MM.1S (cell line): ENCODE measurements at regions not wholly inside any gene's neighbourhood (a gene's known extent, or its start where the extent isn't known, plus 50 kb on each side); places are given as distances from the start of the nearest gene placed in this dataset.

Experiments
- DNase-seq: peaks from one replicate; pipeline ENCODE4 v3.0.0-alpha.2; 2015
- H2AFZ ChIP-seq: fragments of 300-600 bp; sonication (generic); 2 replicates; pipeline ENCODE4 v1.6.0; 2016; ENCODE audit warnings: antibody characterized with exemption, low read length
- H3F3A ChIP-seq: fragments of 300-600 bp; sonication (generic); 2 replicates; pipeline ENCODE4 v1.6.1; 2016; ENCODE audit warnings: mild to moderate bottlenecking, antibody characterized with exemption, low read length, moderate library complexity, mixed read lengths; ENCODE audit not compliant: insufficient read depth
- H3K27ac ChIP-seq: fragments of 300-600 bp; sonication (generic); 2 replicates; pipeline ENCODE4 v1.5.1; 2016; ENCODE audit warnings: mild to moderate bottlenecking, low read length
- H3K27me3 ChIP-seq: fragments of 300-600 bp; sonication (generic); replicated peaks from 2 replicates; pipeline ENCODE4 v1.6.0; 2016; ENCODE audit warnings: low read length; ENCODE audit not compliant: insufficient read depth
- H3K36me3 ChIP-seq: fragments of 300-600 bp; sonication (generic); replicated peaks from 2 replicates; pipeline ENCODE4 v1.6.1; 2016; ENCODE audit warnings: mild to moderate bottlenecking, low read length, mixed read lengths; ENCODE audit not compliant: insufficient read depth
- H3K4me1 ChIP-seq: fragments of 300-600 bp; sonication (generic); 2 replicates; pipeline ENCODE4 v1.6.1; 2016; ENCODE audit warnings: low read length, mixed read lengths
- H3K4me2 ChIP-seq: fragments of 300-600 bp; sonication (generic); 2 replicates; pipeline ENCODE4 v1.6.0; 2016; ENCODE audit warnings: low read depth, low read length
- H3K4me3 ChIP-seq: fragments of 300-600 bp; sonication (generic); 2 replicates; pipeline ENCODE4 v1.5.1; 2016; ENCODE audit warnings: low read length, mixed read lengths
- H3K79me2 ChIP-seq: fragments of 300-600 bp; sonication (generic); 2 replicates; pipeline ENCODE4 v1.6.1; 2016; ENCODE audit warnings: mixed run types, low read length, mixed read lengths
- H3K9ac ChIP-seq: fragments of 300-600 bp; sonication (generic); 2 replicates; pipeline ENCODE4 v1.6.1; 2016; ENCODE audit warnings: low read length, mixed read lengths
- H3K9me2 ChIP-seq: fragments of 300-600 bp; sonication (generic); replicated peaks from 2 replicates; pipeline ENCODE4 v1.6.1; 2016; ENCODE audit warnings: mild to moderate bottlenecking, low read length, mixed read lengths; ENCODE audit not compliant: insufficient read depth
- H3K9me3 ChIP-seq: fragments of 300-600 bp; sonication (generic); replicated peaks from 2 replicates; pipeline ENCODE4 v1.6.1; 2016; ENCODE audit warnings: mild to moderate bottlenecking, low read length, mixed read lengths; ENCODE audit not compliant: insufficient read depth
- H4K20me1 ChIP-seq: fragments of 300-600 bp; sonication (generic); 2 replicates; pipeline ENCODE4 v1.6.1; 2016; ENCODE audit warnings: mild to moderate bottlenecking, low read length, moderate library complexity, mixed read lengths; ENCODE audit not compliant: insufficient read depth
- CTCF ChIP-seq: fragments of 300-600 bp; sonication (generic); IDR thresholded peaks from 2 replicates; pipeline ENCODE4 v1.5.1; 2016; ENCODE audit warnings: antibody characterized with exemption, low read length, mixed read lengths
- EZH2 ChIP-seq: fragments of 300-600 bp; sonication (generic); optimal IDR thresholded peaks from 2 replicates; pipeline ENCODE3; 2017; ENCODE audit warnings: low read depth, mild to moderate bottlenecking, antibody characterized with exemption, low read length, mixed read lengths
- EZH2phosphoT487 ChIP-seq: fragments of 300-600 bp; sonication (generic); IDR thresholded peaks from 2 replicates; pipeline ENCODE4 v1.6.1; 2018; ENCODE audit warnings: antibody characterized with exemption, low read length

GRCh38 chr19:27846944-27847343, 1366.0 kb downstream of the UQCRFS1 start:
- Histone ChIP-seq H3K4me1 (no peaks in the 10 kb centered on the region), H3K79me2 (no peaks in the 10 kb centered on the region), H3K36me3 (no peaks in the 10 kb centered on the region), H4K20me1 (no peaks in the 10 kb centered on the region), H3K9me2 (no peaks in the 10 kb centered on the region), H3K9me3 (no peaks in the 10 kb centered on the region), H3K27ac (no peak overlapping the region), H3K4me2 (no peak overlapping the region), H2AFZ (no peak overlapping the region), H3K4me3 (no peak overlapping the region), H3F3A (no peaks in the 10 kb centered on the region), H3K9ac (no peak overlapping the region), H3K27me3 (no peaks in the 10 kb centered on the region)
- no peak for DNase-seq
- no peak for TF ChIP-seq CTCF
- TF ChIP-seq EZH2, result no peak
- no peak for TF ChIP-seq EZH2phosphoT487

- Histone ChIP-seq H2AFZ (no peak overlapping the region), H3K9me2 (no peaks in the 10 kb centered on the region), H3K4me3 (no peak overlapping the region), H3K79me2 (no peaks in the 10 kb centered on the region), H3F3A (no peaks in the 10 kb centered on the region), H3K4me1 (no peaks in the 10 kb centered on the region), H3K4me2 (no peak overlapping the region), H3K36me3 (no peaks in the 10 kb centered on the region), H4K20me1 (no peaks in the 10 kb centered on the region), H3K9ac (no peak overlapping the region), H3K27me3 (no peaks in the 10 kb centered on the region), H3K27ac (no peak overlapping the region), H3K9me3 (no peaks in the 10 kb centered on the region)
- no peak for TF ChIP-seq CTCF
- TF ChIP-seq EZH2phosphoT487, result no peak
- TF ChIP-seq EZH2, result no peak
- no peak for DNase-seq
Measured at GRCh38 chr19:27844261-27844660, 1368.7 kb downstream of the UQCRFS1 start.

- no peak overlapping the region for H3K27ac ChIP-seq
- TF ChIP-seq EZH2 (no peak), EZH2phosphoT487 (no peak), CTCF (no peak)
- H3K27me3 ChIP-seq, result no peaks in the 10 kb centered on the region
- H3K9ac ChIP-seq, result no peak overlapping the region
- H2AFZ ChIP-seq, result no peak overlapping the region
- no peaks in the 10 kb centered on the region for H3F3A ChIP-seq
- no peaks in the 10 kb centered on the region for H3K4me1 ChIP-seq
- H3K9me3 ChIP-seq, result no peaks in the 10 kb centered on the region
- no peaks in the 10 kb centered on the region for H3K79me2 ChIP-seq
- no peaks in the 10 kb centered on the region for H3K36me3 ChIP-seq
- no peaks in the 10 kb centered on the region for H3K9me2 ChIP-seq
- H3K4me3 ChIP-seq, result no peak overlapping the region
- no peak overlapping the region for H3K4me2 ChIP-seq
- DNase-seq, result no peak
- no peaks in the 10 kb centered on the region for H4K20me1 ChIP-seq
Measured at GRCh38 chr19:27843861-27844260, 1369.1 kb downstream of the UQCRFS1 start.

- Histone ChIP-seq H3K4me1 (no peaks in the 10 kb centered on the region), H3K9ac (no peak overlapping the region), H3K27me3 (no peaks in the 10 kb centered on the region), H2AFZ (no peak overlapping the region), H3K79me2 (no peaks in the 10 kb centered on the region), H3K36me3 (no peaks in the 10 kb centered on the region), H3K4me3 (no peak overlapping the region), H4K20me1 (no peaks in the 10 kb centered on the region), H3K4me2 (no peak overlapping the region), H3K27ac (no peak overlapping the region), H3K9me3 (no peaks in the 10 kb centered on the region), H3F3A (no peaks in the 10 kb centered on the region), H3K9me2 (no peaks in the 10 kb centered on the region)
- no peak for DNase-seq
- TF ChIP-seq EZH2, result no peak
- no peak for TF ChIP-seq EZH2phosphoT487
- TF ChIP-seq CTCF, result no peak
Measured at GRCh38 chr19:27833031-27833430, 1379.9 kb downstream of the UQCRFS1 start.
